ENCODE measurements at regions not wholly inside any gene's neighbourhood (a gene's known extent, or its start where the extent isn't known, plus 50 kb on each side); places are given as distances from the start of the nearest gene placed in this dataset.

DNA sequence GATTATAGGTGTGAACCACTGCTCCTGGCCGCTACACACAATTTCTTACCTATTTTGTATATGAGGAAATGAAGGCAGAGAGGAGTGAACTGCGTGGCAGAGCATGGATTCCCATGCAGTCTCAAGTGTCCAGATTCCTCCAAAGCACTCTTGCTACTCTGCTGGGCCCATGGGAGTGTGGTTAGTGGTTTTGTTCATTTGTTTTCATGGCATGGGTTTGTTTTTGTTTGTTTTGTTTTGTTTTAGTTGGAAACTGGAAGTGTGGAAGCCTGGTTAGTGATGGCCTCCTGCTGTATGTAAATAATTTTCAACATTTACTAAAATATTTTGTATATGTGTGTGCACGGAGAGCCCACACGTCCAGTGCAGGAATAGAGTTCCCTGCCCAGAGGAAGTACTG is 61.3 kb upstream of the LRCH1 start:
- TF ChIP-seq, protein P1, sequence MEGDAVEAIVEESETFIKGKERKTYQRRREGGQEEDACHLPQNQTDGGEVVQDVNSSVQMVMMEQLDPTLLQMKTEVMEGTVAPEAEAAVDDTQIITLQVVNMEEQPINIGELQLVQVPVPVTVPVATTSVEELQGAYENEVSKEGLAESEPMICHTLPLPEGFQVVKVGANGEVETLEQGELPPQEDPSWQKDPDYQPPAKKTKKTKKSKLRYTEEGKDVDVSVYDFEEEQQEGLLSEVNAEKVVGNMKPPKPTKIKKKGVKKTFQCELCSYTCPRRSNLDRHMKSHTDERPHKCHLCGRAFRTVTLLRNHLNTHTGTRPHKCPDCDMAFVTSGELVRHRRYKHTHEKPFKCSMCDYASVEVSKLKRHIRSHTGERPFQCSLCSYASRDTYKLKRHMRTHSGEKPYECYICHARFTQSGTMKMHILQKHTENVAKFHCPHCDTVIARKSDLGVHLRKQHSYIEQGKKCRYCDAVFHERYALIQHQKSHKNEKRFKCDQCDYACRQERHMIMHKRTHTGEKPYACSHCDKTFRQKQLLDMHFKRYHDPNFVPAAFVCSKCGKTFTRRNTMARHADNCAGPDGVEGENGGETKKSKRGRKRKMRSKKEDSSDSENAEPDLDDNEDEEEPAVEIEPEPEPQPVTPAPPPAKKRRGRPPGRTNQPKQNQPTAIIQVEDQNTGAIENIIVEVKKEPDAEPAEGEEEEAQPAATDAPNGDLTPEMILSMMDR (IDR thresholded peaks at IDR 0.05; ENCODE audit: insufficient read depth, low read length, poor library complexity, severe bottlenecking): no peak
- no peak for TF ChIP-seq EZH2phosphoT487 (conservative IDR thresholded peaks at IDR 0.05; ENCODE audit: low read length)

Data from SU-DHL-6 (cell line).